Fibroblast of gingiva (primary cell): ENCODE measurements at regions not wholly inside any gene's neighbourhood (a gene's known extent, or its start where the extent isn't known, plus 50 kb on each side); places are given as distances from the start of the nearest gene placed in this dataset.
"Not testable (repeated sequence)": the region's sequence is repeated elsewhere in the genome, so short reads cannot be mapped to it uniquely, and the experiment has no call there.

ENCODE experiments used
- DNase-seq: peaks from one replicate; pipeline ENCODE4 v3.0.0-alpha.2; 2011; ENCODE audit warnings: low read depth

DNA sequence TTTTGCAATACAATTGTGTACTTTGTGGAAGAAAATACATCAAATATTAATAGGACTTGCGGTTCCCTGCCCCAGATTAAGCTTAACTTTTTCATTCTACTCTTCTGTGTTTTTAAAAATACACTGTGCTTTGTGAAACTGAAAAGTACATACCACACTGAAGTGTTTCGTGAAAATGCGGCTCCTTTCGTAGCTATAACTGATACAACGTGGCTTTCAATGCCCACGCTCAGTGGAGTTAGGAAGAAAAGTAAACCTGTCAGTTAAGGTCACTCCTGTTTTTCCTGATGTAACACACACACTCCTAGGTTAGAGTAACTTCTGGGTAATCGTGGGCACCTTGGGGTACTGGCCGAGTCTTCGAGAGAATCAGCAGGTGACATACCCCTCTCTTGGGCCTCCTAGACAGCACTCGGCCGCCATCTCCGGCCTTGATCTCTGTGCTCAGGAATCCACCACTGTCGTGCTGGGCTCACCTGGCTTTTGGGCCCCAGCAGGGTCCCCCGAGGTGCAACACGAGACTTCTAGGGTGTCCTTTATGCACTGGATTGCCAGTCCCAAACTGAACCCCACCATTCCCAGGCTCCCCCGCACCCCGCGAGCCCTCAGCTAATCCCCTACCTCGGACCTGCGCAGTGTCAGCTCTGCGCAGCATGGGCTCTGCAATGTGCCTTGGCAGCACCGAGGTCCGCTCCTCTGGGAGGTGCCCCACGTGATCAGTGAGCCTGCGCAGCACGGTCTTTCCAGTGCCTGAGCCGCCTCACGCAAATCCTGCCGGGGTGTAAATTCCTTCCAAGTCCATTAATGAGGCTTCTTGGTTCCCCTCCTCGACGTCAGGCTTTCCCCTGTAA lies 162.6 kb upstream of the INTU start:
- no peak for DNase-seq

DNA sequence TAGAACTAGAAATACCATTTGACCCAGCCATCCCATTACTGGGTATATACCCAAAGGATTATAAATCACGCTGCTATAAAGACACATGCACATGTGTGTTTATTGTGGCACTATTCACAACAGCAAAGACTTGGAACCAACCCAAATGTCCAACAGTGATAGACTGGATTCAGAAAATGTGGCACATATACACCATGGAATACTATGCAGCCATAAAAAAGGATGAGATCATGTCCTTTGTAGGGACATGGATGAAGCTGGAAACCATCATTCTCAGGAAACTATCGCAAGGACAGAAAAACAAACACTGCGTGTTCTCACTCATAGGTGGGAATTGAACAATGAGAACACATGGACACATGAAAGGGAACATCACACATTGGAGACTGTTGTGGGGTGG lies 154.5 kb upstream of the INTU start:
- not testable (repeated sequence) for DNase-seq

DNA sequence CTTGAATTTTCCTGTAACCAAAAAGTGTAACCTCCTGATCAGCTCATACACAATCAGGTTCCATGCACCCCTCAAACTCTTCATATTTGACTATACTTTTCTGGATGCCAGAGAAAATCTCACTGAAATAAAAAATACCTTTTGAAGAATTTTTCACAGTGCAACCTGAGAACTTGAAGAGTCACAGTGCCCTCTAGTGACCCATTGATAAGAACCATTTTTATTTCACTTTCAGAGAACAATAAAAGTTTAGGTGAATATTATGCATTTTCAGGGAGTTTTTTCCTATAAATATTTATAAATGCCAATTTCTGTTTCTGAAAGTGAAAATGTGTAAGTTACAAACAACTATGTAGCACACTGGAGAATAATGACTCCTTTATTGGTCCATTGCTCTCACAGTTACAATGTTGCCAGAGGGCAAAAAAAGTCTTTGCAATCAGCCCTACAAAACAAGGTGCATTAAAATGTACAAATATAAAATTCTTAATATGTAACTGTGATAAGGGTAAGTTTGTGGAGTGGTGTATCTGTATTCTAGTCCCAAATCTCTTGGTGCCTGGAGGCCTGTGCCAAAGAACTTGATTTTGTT lies 153.6 kb upstream of the INTU start:
- peak; percentile 31 for DNase-seq

DNA sequence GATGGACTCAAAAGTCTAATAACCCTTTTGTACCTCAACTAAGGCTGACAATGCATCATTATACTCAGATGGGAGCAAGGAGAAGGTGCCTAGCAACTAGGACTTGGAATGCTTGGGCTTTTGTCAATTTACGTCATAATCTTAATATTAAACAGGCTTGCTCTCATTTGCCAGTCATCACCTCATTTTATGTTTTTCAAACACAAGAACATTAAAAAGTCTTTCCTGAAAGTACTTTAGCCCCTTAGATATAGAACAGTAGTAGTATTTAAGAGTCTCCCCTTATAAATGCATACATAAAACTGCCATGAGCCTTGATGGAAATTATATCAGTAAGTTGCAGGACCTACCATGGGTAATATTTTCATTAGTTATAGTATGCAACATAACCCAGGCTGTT lies 150.7 kb upstream of the INTU start:
- DNase-seq: no peak

DNA sequence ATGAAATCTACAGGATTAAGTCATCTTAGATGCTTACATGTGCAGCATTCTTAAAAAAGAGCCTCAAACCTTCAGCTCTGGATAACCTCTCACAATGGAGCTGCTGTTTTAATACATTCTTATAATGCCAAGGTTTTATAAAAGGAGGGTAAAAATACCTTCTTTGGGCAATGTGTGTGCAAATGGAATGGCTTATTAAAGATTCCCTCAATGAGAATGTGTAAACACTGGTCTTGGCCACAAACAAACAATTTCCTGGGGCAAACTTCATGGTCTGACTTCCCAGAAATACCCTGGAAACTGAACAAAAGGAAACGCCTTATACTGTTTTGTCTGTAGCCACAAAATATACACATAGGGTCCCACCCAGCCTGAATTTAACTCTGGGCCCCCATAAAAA lies 148.6 kb upstream of the INTU start:
- DNase-seq: no peak

DNA sequence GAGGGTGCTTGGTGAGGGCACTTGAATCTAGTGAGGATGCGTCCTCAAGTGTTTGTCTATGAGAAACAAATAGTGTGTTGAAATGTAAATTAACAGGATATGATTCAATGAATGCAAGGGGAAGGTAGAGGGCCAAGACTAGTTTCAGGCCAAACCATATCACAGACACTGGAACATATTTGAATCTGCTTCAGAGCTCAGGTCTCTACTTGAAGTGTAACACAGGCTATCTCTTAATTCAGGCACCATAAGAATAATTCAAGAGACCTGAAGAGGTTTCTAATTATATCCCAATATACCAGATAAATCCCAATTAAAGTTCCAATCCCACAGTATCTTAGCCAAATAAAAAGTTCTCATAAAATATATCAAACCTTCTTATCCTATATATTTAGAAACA lies 146.5 kb upstream of the INTU start:
- no peak for DNase-seq

DNA sequence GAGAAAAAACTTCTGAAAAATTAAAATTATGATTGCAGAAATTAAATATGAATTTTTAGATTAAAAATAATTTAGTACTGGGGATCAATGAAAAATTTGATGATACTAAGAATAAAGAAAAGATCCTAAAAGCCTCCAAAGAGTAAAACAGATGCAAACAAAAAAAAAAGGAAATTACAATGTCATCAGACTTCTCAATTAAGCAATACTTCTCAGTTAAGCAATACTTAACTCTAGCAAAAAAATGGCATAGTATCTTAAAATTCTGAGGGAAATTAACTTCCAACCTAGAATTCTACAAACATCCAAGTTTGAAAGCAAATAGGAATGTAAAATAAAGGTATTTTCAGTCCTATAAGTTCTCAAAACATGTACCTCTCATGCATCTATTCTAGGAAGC lies 141.2 kb upstream of the INTU start:
- no peak for DNase-seq

DNA sequence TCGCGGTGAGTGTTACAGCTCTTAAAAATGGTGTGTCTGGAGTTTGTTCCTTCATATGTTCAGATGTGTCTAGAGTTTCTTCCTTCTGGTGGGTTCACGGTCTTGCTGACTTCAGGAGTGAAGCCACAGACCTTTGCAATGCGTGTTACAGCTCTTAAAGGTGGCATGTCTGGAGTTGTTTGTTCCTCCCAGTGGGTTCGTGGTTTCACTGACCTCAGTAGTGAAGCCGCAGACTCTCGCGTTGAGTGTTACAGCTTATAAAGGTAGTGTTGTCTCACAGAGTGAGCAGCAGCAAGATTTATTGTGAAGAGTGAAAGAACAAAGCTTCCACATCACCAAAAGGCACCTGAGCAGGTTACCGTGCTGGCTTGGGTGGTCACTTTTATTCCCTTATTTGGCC lies 135.9 kb upstream of the INTU start:
- not testable (repeated sequence) for DNase-seq

DNA sequence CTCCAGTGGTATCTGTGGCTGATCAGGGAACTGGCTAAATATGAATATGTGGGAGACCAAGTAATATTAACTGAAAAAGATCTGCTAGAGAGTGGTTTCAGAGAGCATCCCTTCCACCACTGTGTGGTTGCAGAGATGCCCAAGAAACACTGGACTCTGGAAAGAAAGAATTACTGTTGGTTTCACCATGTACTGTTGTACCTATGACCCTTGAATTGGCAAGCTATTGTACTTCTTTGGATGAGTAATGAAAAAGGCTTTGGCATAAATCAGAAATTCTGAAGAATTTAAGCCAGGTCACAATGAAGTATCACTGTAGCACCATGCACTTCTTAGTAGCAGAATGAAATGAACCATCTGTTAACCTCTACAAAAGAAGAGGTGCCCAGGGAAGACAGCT lies 134.4 kb upstream of the INTU start:
- peak; percentile 37 for DNase-seq

DNA sequence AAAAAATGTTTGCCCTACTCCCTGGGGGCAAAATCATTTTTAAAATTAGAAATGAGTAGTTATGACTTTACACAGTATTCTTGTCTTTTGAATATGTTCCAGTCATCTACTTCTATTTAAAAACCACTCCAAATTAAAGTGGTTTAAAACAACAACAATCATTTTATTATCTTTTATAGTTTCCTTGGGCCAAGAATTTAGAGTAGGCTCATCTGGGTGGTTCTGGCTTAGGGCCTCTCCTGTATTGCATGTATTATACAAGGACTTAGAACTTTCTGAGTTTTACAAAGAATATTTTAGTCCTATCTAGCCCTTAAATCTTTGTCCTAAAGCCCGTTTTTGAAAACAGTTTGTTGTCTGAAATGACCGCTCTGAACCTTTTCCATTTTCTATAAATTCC lies 132.5 kb upstream of the INTU start:
- DNase-seq: no peak

DNA sequence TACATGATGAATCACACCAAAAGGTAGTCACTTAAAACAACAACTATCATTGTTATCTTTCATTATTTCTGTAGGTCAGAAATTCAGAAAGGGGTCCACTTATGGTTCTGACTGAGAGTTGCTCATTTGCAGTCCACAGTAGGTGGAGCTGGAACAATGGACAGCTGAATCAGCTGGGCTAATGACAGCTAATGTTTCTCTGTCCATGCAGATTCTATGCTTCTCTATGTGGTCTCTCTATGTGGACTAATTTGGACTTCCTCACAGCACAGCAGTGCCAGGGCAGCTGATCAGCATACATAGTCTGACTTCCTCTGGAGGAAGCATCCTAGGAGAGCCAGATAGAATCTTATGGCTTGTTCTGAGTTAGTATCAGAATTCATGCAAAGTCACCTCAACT lies 131.7 kb upstream of the INTU start:
- DNase-seq: peak; percentile 52

DNA sequence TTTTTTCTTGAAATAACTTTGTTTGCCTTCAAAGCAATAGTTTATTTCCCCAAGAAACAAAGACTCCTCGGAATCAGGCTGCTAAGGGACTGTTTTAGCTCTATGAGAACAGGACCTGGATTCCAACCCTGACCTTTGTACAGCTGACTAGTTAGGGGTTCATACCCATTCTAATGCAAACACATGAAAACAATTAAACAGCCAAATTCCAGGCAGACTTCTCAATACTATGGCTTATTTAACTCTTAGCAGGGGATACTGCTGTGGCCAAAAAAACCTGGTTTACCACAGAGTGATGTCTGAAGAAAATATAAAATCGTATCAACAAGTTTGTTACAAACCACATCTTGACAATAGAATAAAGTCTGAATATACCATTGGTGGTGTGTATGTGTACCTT lies 129.6 kb upstream of the INTU start:
- peak; percentile 88 for DNase-seq

DNA sequence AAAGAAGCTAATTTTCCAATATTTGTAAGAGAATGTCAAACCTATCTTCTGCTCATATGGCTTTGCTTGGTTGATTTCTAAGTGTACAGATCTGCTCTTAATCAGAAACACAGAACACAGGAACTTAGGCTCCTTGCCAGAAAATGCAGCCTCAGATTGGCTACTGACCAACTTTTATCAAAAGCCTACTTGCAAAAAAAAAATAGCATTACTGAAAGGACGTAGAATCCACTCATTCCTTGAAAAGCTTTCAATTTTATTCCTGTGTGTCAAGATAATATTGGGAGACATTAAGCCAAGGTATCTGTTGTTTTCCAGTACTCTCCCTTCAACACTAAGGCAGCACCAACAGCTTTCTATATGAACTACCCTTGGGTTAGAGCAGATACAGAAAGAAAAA lies 127.6 kb upstream of the INTU start:
- peak; percentile 84 for DNase-seq

DNA sequence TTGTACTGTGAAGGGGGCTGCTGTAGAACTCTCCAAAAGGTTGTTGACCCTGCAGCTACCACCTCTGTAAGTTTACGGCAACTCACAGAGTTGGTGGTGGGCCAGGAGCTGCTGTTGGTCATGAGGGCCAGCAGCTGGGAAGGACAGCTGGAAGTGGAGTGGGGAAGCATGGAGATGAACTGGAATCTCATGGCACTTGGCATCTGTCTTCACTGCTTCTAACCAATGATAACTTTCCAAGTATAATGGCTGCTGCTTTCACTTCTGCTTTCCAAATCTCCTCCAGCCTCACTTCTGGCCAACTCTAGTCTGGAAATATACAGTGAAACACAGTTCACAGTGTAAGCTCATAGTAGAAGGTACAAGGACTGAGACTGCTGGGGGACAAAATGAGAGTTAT lies 126.5 kb upstream of the INTU start:
- DNase-seq: no peak

DNA sequence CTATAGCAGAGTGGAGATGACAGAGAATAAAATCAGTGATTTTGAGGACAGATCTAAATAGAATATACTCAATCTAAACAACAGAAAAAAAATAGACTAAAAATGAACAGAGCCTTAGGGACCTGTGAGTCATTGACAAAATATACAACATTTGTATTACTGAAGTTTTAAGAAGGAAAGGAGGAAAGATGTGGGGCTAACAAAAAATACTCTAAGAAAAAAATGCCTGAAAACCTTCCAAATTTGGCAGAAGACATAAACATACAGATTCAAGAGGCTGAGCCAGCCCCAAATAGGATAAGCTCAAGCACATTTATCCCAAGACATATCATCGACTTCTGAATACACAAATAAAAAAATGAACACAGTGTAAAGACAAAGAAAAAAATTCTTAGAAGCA lies 123.6 kb upstream of the INTU start:
- DNase-seq: peak; percentile 83

DNA sequence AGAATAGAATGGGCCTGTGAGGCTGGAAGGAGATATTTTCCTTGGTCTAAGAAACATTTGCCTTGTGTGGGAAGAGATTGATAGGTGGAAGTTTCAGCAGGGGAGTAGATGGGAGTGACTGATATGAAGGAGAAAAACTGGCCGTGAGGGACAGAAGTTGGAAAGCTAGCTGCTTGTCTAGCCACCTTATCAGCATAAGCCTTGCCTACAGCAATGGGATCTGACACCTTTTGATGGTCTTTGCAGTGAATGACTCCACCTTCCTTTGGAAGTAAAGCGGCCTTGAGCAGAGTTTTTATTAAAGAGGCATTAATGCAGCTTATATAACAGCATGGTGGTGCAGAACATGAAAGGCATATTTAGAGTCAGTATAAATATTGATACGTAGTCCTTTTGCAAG lies 120.1 kb upstream of the INTU start:
- DNase-seq: not testable (repeated sequence)

DNA sequence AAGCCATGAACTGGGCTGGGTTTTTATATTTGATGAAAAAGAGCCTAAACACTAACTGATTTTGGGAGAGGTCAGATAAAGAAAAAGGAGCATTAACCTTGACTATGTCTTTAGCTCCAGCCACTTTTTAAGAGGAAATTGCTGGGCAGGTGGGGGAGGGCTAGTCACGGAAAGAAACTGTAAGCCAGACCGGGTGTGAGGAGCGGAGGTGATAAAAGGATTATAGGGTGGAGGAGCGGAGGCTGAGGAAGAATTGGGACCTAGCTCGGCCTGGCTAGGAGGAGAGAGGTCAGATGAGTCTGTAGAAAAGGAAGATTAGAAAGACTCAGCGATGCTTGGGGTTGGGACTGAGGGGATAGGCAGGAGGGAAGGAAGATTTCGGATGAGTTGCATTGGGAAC lies 117.5 kb upstream of the INTU start:
- not testable (repeated sequence) for DNase-seq

DNA sequence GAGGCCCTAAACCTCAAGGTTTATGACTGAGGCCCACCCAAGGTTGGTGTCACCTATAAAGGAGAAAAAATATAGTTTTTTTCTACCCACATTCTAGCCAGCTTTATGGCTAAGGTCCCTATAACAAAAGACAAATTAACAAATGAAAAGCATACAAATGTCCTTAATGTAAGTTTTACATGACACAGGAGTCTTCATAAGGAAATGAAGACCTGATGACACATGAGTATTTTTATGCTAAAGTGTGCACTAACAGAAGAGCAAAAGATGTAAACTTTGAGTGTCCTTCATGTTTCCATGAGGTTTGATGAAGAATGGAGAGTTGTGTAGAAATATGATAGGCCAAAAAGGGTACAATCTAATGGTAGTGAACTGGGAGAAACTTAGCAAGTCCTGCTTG lies 114.7 kb upstream of the INTU start:
- no peak for DNase-seq

DNA sequence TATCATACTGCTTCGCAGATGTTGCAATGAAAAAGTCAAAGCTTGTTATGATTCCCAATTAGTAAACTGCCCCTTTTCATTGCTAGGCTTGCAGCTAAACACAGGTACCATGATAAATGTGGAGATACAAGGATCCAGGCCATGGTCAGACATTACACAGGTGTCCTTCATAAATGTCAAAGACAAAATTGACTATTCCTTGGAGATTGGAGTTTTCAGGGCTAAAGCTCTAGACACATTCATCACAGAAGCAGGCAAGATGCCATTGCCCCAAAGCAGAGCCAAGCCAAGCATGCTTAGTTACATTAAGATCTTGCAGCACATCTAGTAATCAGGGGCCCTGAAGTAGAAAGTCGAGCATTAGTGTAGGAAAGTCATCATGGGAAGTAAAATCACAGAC lies 111.3 kb upstream of the INTU start:
- peak; percentile 38 for DNase-seq

DNA sequence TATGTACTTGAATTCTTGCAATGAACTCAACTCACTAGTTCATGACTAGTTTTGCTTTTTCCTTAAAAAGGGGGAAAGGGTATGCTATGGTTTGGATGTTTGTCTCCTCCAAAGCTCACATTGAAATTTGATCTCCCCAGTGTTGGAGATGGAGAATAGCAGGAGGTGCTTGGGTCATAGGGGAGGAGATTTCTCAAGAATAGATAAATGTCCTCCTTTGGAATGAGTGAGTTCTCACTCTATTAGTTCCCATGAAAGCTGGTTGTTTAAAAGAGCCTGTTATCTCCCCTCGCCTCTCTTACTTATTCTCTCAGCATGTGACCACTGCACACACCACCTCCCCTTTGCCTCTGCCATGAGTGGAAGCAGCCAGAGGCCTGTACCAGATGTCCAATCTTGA lies 109.4 kb upstream of the INTU start:
- no peak for DNase-seq

DNA sequence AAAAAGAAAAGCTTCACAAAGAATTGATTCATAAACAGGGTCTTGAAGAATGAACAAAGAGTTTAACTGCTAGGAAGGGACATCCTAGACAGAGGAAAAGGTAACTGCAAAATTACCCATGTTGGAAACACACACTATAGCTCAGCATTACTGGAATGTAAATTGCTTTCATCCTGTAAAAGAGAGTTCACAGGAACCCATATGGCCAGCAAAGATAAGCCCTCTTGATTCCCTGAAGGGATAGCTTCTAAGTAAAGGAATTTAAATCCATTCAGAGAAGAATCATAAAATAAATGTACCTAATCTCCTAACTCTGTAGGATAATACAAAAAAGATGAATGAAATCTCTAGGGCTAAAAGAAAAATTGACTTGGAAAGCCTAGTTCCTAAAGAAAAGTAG lies 107.1 kb upstream of the INTU start:
- no peak for DNase-seq

DNA sequence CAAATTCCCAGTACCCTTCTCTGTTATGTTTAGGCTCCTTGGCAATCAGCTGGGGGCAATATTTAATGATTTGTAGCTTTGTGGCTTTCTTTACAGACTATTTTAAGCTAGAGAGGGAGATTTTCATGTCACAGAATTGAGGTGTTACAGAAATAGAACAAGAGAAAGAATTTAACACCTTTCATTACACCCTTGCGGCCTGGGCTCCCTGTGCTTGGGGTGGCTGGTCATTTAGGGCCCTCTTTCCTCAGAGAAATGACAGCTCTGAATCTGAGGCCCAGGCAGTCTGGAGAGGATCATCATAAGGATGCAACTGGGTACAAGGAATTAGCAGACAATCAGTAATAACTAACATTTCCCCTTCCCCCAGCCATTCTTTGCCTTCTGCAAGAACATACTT lies 104.5 kb upstream of the INTU start:
- no peak for DNase-seq

DNA sequence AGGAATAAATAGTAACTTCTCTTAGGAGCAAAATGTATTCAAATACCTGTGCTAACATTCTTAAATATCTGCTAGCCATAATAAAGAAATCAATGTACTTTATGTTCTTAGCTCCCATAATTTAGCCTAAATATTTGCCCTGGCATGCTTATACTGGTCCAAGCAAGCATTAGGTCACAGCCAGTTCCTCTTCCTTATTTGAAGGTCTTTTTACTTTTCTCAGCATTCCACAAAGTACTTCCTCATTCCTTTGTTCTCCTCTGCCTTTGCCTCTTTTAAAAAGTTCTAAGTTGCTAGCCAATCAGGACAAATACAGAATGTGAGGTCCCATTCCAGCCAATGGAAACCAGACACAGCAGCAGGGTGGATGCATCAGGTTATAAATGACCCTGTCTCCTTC lies 102.9 kb upstream of the INTU start:
- DNase-seq: not testable (repeated sequence)
